HG02852 (cell line): ENCODE measurements at regions not wholly inside any gene's neighbourhood (a gene's known extent, or its start where the extent isn't known, plus 50 kb on each side); places are given as distances from the start of the nearest gene placed in this dataset.

Source experiments
- ATAC-seq: cut with Tn5 transposase; IDR thresholded peaks from one replicate; pipeline ENCODE4 v1.9.1; 2021; ENCODE audit warnings: mild to moderate bottlenecking, moderate library complexity; ENCODE audit not compliant: unreplicated experiment

DNA sequence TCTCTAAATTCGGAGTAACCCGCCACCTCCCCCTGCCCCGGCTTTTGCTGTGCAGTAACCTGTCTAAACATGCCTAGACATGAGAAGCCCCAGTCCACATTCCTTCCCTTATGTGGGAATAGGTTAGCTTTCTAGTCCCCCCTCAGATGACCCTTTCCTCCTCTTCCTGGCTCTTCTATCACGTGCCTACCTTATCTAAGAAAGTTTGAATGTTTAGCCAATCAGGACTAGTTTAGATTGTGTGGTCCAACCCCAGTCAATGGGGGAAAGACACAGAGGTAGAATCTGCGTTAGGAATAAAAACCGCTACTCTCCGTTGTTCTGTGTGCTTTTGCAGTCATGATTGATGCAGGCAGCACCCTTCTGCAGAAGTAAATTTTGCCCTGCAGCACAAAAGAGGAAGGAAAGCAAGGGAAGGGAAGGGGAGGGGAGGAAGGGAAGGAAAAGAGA is 69.0 kb upstream of the CD93 start:
- no peak for ATAC-seq

DNA sequence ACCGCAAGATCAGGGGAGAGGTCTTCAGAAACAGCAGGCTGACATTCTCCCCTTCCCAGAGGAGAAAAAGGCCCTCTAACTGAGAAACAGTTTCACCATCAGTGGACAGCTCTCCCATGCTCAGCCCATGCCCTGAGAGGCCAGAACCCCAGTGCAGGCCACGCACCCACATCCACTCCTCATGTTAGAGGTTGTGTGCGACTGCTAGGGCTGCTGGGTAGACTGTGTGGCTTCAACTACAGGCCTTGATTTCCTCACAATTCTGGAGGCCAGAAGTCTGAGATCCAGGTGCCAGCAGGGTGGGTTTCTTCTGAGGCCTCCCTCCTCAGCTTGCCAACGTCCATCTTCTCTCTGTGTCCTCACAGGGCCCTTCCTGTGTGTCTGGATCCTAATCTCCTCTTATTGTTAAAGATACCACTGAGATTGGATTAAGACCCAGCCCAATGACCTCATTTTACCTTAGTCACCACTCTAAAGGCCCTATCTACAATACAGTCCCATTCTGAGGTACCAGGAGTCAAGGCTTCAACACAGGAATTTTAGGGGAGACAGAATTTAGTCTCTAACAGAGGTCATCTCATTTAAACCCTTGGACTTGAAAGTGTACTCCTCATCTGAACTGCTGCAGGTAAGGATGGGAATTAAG is 67.7 kb upstream of the CD93 start:
- ATAC-seq: no peak

DNA sequence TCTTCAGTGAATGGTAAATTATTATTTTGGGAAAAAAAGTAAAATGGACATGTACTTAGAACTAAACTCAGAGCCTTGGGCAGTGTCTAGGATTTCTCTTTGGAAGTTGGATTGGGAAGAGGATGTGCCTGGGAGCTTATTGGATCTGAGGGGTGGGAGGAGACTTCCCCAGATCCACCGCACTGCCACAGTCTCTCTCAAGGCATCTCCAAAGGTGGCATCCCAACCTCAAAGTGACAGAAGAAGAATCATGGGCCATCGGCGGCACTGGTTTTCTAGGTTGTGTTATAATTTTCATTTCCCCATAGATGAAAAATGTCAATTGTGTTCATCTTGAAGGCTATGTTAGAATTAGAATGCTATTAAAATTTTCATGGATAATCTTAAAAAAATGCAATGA is 66.8 kb upstream of the CD93 start:
- no peak for ATAC-seq

DNA sequence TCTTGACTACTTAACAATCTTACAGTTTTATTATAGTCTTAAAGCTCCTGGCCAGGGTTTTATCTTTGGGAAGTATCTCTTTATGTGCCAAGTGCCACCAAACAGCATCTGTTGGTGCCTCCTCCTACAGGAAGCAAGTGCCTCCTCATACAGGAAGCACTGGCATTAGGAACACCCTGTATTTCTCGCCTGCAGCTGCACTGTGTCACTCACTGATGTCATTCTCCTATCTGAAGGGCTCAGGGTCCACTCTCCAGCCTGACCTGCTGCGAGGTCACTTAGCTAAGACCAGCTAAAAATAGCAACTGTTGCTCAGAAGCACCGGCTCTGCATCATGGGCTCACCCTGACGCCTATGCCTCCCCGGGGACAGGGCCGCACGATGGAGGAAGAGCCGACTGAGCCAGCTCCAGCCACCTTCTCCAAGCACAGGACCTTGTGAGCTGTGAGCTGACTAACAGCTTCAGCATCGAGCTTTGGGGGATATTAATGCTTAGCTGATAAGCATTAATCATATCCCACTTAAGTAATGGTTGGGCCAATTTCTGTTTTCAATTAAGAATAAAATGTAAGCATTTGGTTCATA is 66.3 kb upstream of the CD93 start:
- ATAC-seq: no peak

DNA sequence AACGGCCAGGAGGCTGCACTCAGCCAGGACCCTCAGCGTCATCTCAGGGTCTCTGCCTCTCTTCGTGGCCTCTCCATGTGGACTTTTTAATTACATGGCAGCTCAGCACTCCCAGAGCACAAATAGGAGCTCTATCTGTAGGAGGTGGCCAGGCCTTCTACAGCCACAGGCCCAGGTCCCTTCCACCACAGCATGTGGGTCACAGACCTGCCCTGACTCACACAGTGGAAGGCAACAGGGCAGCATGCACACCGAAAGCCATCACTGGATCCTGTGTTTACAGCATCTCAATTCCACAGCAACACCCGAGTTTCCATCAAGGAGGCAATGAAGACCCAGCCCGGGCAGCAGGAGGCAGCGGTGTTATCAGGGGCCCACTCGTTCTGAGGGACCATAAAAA is 65.8 kb upstream of the CD93 start:
- no peak for ATAC-seq

DNA sequence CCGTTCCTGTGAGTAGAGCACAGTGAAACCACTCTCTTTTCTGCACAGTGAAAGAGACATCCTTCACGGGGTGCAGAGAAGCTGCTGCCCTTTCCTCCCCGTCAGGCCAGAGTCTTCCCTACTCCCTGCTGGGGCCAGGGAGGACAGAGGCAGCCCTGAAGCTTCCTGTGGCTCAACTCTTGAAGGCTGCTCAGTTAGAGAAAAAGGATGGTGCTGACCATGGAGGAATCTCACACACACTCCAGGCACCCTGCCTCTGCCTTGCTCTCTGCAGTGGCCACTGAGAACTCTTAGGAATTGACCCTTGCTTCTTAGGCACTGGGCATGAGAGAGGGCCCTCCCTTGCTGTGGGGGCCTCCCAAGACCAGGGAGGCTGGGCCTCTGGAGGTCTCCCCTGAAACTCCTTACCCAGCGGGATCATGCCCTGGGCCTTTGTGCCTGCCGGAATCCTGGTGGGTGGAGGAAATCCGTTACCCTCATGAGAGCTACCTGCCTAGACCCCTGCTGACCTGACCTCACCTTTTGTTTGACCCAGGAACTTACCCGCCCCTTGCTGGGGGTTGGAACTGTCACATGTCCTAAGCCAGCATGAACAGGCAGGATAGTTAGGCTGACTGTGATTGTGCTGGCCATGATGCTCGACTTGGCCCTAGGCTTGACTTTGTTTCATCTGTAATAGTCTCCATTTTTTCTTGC is 65.0 kb upstream of the CD93 start:
- ATAC-seq: no peak

DNA sequence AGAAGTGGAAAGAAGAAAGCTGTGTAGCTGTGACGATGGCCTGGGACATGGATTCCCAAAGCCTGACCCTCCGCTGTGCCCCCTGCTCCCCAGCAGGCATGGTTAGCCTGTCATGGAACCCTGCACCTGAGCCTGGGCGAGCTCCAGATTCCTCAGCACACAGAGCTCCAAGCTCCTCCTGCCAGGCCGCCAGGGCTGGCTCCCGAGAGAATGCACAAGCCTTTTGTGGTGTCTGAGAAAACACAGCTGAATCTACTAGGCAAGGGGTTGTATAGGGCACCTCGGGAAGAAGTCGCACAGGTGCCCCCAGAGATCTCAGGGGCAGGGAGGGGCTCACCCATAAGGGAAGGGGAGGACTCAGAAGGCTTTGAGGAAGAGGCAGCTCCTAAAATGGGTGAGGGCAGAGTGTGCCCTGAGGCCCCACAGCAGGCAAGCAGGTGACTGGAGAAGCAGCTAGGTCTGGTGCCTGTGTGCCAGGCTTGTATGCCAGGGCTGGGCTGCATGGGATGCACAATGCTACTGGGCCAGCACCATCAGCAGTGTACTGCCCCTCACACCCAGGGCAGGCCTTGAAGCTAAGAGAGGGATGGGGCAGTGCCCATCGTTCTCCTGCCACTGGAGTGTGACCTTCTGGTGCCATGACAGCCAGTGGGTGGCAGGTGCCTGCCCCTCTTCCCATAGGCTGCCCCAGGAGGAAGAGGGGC is 64.3 kb upstream of the CD93 start:
- no peak for ATAC-seq

DNA sequence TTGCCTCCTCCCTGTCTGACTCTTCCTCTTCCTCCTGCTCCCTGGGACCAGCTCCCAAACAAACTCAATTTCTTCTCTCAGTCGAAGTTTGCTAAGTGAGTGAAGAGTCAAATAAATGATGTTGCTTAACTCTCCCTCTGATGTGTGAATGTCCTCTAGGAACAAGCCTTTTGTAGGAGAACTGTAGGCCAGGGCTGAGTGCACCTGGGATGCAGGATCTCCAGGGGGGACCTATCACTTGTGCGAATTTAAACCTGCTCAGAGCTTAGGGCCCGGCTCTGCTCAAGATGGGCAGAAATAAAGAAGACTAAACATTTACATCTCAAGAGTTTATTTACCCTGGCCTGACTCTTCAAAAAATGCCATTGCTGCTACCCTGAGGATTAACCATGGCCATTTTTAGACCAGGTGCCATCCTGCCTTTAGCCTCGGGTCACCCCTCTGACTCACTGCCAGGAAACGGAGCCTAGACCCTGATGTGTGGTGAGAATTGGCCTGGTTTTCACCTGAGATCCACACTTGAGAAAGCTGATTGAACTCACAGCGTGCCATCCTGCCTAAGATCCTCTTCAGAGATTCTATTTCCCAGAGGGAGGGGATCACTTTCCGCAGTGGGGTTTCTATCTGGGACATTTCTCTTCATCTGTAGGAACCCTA is 63.6 kb upstream of the CD93 start:
- no peak for ATAC-seq

DNA sequence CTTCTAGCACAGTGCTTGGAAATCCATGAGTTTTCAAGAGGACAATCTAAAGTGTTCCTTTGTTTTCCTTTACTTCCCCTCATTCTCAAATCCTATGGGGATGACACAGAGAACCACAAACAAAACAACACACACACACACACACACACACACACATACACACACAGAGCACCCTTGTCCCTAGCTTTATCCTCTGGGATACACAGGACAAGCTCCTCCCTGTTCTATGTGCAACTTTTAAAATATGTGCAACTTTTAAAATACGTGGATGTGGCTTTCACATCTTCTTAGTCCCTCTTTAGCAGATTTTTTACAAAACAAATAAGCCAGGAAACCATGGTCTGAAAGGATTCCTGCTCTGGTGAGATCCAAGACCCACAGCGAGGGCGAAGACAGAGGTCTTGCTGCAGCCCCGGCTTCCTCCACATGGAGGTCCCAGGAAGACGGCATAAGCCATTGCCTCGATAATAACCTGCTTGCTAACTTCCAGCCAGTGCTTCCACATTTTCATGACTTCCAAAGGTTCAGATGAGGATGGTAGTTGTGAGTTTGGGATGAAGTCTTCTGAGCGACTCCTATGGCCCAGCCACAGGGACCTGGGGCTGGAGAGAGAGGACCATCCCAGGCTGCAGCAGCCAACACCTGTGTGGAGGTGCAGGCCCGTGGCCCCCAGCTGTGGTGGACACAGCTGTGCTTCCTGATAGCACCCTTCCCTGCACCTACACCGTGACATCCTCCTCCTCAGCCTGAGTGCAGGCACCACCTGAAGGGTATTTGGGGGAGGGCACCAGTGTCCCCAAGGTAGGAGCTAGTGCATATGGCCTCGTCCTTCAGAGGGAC is 62.8 kb upstream of the CD93 start:
- no peak for ATAC-seq

DNA sequence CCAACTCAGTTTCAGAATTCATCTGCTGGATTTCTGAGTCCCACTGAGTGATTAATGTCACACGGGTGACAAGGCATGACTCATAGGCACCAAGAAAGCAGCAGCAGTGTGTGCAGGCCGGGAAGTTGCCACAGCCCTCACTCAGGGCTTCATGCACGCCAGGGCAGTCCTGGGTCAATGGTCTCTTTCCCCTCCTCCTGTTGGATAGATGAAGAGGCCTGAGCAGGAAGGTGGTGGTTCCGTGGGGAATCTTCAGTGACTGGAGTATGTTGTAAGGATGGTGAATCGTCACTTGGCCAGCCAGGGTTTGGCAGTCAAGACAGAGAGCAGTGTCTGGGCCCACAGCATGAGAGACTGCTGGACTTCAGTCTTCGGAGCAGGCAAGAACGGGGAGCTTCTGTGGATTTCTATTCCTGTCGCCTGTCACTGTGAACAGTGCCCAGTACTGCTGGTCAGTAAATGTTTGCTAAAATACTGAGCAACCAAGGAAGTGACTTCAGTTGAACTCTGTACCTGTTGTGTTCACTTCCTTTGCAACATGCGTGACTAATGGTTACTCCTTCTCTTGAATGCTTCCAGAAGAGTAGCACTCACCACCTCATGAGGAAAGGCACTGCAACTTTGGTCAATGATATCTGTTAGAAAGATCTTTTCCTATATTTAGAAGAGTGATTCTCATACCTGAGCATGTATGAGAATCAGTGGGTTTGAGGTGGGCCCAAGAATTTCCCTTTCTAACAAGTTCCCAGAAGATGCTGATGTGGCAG is 62.0 kb upstream of the CD93 start:
- peak; percentile 72 for ATAC-seq

DNA sequence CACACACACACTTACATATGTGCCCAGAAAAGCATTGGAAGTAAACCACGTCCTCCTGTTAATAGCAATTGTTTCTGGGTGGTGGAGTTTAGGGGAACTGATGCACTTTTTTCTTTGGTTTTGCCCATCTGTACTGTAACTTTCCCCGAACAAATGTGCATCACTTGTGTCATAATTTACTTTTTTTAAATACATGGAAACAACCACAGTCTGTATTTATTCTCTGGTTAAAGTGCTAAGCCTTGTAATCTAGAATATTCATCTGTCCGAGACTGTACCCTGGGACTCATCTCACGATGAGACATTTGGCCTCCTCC is 61.5 kb upstream of the CD93 start:
- no peak for ATAC-seq

DNA sequence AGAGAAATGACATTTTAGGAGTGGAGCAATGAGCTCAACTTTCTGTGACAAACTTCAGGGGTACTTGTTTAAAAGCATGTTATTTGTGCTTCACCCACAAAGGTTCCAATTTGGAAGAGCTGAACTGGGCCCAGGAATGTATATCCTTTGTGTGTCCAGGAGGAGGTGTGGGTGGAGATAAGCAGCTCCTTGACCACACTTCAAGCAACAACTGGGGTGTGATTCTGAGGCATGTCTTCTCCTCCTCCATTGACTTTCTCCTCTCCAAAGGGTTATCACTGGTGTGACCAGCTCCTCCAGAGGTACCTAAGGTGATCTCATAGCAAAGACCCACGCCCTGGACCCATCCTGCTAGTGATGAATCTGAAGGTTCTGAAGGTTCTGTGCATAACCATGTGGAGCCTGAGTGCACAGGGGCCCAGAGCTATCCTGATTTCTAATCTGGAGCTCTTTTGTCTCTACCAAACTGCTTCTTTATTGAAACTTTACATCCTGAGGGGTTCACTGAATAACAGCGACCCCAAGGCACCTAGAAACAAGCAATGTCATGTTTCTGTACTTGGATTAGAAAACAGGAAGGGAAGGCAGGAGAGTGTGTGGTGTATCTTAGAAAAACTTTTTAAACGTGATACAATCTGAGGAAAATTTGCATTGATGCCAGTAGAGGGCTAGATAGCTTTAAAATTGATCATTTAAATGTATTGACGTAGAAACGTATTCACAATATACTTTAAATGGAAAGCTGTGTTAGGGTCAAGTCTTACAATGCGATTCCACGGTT is 60.9 kb upstream of the CD93 start:
- no peak for ATAC-seq

DNA sequence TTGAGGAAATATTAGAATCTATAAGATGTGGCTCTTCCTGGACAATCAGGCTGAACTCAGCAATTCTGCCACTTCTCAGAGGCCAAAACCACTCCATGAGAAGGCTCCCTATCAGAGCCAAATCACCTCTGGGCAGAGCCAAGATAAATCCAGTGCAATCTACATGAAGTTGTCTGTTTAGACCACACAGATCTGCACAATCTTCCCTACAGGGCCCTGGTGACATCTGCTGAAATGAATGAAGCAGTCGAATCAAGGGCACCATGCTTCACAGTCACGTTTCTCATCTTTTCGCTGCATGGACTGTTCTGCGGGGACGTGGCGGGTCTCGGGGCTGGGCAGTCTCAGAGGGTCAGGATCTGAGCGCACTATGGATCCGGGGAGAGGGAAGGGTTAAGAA is 60.1 kb upstream of the CD93 start:
- no peak for ATAC-seq

DNA sequence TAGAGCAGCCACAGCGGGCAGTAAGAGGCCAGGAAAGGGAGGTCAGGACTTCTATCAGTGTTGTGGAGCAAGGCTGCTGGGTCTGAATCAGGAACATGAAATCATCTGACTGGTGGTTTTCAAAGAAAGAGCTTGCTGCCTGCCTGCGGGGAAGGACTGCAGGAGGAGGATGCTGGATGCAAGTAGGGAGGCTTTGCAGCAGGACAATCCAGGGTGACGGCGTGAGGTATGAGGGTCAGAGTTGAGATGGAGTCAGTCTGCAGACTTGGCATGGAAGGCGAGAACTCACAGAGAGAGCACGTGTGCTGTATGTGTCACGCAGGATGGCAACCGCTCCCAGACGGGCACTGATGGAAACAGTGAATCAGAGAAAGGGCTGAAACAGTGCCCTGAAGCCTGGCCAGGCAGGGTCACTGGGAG is 59.2 kb upstream of the CD93 start:
- no peak for ATAC-seq

DNA sequence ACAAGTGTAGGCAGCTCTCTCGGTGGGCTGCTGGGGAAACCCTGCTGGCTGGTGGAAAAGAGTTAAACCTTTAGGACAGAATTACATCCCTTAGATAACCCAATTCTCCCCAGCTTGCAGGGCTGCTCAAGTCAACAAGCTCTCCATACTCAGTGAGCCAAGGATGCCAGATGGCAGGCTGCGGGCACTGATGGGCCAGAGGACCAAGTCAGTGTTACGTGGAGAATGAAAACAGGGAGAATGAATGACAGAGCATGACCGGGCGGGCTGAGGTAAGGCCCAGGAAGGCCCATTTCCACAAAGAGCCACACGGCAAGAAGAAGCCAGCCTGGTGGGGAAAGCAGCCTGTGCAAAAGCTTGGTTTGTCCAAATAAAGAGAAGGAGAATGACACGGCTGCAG is 58.7 kb upstream of the CD93 start:
- ATAC-seq: no peak

DNA sequence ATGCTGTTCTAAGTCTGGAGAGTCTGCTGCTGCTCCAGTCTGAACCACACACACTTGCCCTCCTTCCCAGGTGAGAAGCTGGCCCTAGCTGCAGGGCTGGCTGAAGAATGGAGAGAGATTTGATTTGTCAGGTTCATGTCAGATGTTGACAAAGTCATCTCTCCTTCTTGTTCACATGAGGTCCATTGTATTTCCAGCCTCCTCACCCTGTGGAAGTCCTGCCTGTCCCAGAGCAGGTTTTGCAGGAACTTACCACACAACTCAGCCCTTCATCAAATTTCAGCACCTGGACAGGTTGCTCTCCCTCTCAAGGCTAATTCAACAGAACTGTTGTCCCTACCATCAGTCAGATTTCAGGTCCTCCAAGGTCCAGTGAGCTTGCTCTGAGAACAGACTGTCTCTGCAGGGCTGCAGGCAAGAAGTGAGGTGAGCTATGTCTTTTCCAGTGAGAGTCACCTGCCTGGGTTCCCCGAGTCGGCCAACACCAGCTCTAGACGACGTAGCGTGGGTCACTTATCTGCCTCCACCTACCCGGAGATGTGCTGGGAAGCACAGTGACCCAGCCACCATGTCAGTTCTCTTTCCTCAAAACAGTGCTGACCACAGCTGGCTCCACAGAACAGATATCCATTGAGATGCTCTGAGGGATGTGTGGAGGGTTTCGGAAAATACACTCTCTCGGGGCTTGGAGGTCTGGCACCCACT is 58.0 kb upstream of the CD93 start:
- ATAC-seq: no peak

DNA sequence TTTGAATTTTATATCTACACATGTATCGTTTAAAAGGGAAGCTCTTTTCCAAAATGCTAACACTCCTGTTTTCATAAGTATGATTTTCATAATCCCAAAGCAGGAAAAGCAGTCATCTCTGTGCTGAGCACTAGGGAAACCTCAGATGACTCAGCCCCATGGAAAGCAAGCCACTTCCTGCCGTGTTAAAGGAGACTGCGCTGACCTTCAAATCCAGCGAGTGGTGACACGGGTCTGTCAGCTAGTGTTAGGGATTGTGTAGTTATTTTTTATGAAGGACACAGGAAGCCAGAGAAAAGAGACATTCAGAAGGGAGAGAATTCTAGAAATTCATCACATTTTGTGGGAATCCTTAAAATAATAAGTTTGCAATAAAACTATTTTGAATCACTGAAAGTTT is 57.0 kb upstream of the CD93 start:
- no peak for ATAC-seq
